GM21529 (cell line): ENCODE measurements at regions not wholly inside any gene's neighbourhood (a gene's known extent, or its start where the extent isn't known, plus 50 kb on each side); places are given as distances from the start of the nearest gene placed in this dataset.
"Not testable (repeated sequence)": the region's sequence is repeated elsewhere in the genome, so short reads cannot be mapped to it uniquely, and the experiment has no call there.

Source experiments
- ATAC-seq: cut with Tn5 transposase; IDR thresholded peaks from one replicate; pipeline ENCODE4 v1.9.1; 2021; ENCODE audit not compliant: unreplicated experiment

DNA sequence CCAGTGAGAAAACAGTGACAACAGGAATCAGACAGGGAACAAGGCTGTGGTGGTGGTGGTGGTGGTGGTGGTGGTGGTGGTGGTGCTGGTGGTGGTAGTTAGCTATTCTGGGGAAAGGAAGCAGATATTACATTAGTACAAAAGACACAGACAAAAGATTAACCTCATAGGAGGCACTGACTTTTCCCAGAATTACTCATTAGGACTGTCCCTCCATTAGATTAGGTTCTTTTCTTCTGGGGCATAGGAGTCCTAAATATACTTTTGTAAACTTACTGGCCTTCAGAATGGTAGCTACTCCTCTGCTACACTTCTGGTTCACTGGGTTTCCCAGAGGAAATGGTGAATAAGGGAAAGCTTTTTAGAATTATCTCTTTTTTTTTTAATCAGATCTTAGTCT, 156.6 kb upstream of the SEMA3D start:
- ATAC-seq, result peak; percentile 84

DNA sequence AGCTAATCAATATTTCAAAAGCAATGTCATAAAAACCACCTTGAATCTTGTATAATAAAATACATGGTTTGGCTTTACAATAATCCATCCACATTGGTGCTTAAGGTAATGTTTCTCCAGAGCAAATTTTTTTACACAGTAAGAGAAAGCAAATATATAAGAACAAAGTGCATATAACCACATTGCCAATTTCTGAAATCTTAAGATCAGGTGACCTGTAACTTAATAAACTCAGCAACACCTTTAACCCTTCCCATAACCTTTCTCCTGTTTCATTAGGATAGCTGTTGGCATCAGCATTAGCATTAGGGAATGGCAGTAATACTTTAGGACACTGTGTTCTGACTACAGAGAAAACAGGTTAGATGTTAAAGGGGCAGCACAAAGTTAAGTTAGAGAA, 155.9 kb upstream of the SEMA3D start:
- no peak for ATAC-seq

GRCh38 chr7:85341973-85342372, 155.1 kb upstream of the SEMA3D start:
- no peak for ATAC-seq

GRCh38 chr7:85341121-85341520, 154.3 kb upstream of the SEMA3D start:
- ATAC-seq, result no peak

- ATAC-seq, result no peak
These were observed 149.2 kb upstream of the SEMA3D start for GRCh38 chr7:85336086-85336485.

- not testable (repeated sequence) for ATAC-seq
These were observed 148.3 kb upstream of the SEMA3D start for GRCh38 chr7:85335113-85335512.

DNA sequence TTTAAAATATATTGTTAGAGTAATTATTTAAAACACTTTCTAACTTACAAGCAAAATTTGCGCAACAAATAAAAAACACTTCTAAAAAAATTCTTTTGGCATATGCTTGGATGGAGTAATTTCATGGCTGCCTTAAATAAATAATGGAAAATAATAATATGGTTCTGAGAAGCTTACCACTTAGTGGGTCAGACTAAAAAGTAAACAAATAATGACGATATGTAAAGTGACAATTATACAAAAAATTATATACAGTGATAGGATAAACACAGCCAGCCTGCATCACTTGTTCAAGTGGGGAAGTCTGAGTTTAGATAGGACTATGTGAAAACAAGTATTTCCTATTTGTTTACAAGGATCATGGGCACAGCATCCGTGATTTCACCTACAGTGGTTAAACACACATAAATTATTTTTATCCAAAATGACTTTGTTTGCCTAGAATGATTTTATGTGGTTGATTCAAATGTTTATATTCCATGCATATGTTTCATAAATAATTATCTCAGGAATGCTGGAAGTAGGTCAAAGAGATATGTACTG, 141.7 kb upstream of the SEMA3D start:
- ATAC-seq, result no peak

DNA sequence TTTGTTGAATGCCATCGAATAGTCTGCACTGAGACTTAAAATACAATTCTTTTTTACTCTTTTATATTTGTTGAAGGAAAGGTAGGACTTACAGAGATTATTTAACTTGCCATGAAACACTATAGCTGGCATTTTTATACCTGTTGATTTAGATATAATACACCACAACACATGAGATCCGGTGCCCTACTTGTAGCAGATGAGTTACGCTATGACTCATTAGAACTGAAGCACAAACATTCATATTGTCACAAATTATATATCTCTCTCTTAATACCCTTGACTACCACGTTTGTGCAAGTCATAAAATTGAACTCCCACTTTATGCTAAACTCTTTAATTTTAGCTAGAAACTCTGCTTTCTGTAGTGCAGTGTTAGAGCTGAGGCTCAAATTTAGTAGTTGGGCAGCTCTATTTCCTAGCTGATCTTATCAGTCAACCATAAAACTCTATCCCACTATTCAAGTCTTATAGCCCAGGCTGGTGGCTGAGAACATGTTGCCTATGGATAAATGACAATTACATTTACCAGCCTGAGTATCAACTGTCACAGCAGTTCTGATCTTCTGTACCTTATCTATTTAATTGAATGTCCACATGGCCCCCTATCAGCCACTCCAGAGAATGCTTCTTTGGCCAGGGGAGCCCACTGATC, 137.4 kb upstream of the SEMA3D start:
- ATAC-seq, result no peak

DNA sequence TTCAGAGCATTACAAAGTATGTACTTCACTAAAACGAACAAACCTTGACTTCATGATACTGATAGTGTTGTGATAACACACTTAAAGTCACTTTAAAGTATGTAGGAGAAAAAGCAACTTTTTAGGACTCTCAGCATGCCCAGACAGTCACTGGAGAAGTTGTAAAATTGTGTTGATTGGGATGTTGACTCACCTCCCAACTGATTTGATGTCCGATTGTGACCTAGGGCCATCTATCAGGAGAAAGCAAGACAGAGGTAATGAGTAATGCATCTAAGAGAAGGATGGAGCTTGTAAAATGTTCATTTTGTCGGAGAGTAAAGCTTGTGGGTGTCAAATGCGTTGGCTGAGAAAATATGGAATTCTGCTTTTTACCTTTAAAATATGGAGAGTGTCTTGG, 135.4 kb upstream of the SEMA3D start:
- ATAC-seq, result no peak

DNA sequence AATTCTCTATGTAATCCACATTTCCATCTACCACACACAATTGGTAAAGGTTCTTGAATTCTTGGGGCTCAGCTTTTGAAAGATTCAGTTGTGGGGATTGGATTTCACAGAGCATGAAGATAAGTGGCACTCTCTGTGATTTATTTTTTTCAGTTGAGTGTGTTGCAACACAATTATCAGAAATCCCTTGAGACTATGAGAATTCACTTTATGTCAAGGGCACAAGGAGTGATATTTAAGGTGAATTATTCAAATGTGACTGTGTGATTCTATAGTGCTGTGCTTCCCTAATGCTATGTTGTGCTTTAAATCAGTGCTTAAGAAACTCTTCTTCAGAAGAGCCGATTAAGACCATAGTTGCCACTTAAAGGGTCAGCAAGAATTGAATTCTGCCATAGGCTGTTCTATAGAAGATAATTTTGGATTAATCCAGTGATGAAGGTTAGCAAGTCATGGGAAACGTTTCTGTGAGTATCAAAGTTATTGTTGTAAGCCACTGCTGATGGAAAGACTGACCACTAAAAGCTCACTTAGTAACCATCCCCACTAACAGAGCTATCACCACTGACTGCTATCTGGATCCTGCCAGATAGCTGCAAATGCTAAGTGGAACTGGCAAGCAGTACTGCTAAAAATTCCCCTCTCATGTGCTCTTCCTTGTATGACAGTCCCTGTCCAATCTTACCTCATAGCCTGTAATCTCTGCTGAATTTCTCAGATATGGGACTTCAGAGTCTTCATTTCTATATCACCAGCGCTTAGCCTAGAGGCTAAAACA, 134.0 kb upstream of the SEMA3D start:
- ATAC-seq, result no peak

DNA sequence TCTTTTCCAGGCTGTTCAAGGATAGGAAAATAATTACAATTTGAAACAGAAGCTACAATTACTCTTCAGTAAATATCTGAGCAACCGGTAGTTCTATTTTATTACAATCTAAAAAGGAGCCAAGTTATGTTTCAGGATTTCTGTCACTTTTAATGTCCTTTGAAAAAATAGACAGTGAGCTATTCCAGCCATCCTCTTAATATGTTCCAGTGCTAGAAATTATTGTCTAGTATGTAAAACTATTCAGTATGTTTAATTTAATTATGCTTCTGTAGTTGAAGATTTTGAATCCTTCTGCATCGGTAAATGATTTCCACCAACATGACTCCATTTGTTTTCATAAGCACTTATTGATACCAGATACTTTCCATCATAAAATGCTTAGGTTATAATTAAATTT, 129.6 kb upstream of the SEMA3D start:
- no peak for ATAC-seq

- ATAC-seq, result no peak
These were observed 123.4 kb upstream of the SEMA3D start for GRCh38 chr7:85310301-85310700.

DNA sequence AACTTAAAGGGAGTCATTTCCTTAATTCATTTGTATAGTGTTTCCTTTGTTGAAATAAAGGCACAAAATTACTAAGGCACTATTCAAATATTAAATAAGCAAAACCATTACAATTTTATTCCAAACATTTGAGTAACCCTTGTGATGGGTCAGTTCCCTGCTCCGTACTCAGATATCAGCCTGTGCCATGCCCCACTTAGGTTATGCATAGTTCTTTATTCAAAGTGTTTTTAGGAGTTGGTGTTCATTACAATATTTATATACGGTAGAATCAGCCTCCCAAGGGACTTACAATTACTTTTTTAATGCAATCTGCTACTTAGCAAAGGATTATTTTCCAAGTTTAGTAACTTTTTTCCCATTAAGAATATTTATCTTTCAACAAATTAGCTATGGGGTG, 119.3 kb upstream of the SEMA3D start:
- no peak for ATAC-seq

DNA sequence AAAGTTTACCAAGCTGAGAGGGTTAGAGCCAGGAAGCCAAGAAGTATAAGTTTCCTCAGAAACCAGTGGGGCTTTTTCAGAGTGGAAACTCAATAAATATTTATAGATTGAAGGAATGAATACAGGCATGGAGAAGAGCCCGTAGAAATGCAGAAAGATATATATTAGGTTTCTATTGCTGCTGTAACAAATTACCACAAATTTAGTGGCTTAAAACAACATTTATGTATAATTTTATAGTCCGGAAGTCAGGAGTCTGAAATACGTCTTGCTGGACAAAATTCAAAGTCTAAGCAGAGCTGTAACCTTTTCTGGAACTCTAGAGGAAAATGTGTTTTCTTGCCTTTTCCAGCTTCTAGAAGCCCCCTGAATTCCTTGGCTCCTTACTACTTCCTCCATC, 107.3 kb upstream of the SEMA3D start:
- ATAC-seq, result no peak

DNA sequence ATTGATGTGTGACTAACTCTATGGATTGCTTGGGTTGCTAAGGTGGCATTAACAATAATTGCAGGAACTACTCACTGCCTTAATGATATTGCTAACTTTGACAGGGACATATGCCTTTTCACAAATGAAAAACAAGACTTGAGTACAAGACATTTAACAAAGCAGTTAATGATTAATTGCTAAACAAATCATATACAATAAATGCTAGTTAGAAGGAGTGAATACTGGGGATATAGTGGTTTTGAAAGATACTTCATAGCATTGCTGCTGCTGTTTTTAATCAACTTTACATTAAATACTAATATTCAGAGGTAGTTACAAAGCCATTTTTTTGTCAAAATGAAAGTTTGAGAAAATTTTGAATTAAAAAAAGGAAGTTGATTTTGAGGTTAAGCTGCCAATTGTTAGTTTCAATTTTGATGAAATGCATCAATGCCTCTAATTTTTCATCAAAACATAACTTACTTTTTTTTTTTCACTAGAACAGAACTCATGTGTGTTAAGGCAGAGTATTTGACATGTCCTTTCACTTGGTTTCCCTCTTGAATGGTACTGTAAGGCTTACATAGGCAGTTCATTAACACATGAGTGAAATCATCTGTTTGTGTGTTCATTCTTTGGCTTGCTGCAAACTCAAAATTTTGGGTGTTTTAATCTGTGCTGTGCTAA, 106.2 kb upstream of the SEMA3D start:
- peak; percentile 46 for ATAC-seq

- peak; percentile 42 for ATAC-seq
These were observed 103.4 kb upstream of the SEMA3D start for GRCh38 chr7:85290269-85290668.

- no peak for ATAC-seq
These were observed 102.4 kb upstream of the SEMA3D start for GRCh38 chr7:85289279-85289678.

DNA sequence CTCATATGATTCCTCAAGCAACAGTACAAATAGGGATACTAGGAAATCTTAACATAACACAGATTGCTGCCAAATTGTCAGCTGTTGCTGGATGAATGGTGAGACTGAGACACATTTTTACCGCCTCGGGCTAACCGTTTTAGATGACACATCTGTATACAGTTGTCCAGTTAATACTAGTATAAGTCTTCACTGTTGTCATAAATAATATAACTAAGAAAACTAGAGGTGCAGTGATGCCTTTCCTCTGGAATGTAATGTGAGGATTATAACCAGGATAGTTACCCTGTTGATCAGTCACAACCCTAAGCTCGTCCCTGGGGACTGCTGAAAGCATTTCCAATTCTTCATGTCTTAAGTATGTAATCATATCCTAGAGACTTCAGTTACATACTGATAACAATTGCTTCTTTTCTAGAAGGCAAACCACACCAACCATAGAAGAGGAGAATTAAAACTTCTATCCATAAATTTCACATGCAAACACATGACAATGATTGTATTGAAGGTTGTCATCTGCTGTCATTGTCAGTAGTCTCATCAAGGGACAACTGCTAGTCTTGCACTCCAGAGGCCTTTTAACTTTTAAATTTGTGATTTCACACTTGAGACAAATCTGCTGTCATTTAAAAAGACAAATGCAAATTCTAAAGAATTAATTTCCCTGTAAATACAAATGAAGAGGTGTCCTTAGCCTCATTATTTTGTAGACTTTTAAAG, 100.4 kb upstream of the SEMA3D start:
- ATAC-seq, result no peak

- ATAC-seq, result no peak
These were observed 99.6 kb upstream of the SEMA3D start for GRCh38 chr7:85286446-85286845.

- no peak for ATAC-seq
These were observed 98.7 kb upstream of the SEMA3D start for GRCh38 chr7:85285527-85285926.

DNA sequence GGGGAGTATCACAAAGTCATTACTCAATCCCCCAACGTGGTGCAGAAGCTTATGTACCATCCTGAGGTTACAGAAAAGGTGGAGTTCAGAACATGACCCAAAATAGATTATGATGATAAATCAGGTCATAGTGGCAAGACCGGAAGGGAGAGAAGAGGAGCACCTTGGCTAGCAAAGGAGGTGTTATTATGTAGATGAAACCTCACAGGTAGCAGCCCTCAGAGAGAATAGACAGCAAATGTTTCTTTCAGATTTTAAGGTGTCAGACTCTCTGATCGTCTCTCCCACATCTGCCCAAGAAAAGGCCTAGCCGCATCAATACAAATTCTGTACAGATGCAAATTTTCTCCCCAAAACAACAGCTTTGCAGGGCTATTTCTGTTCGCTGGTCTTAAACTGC, 88.3 kb upstream of the SEMA3D start:
- ATAC-seq, result no peak
